ENCODE measurements at regions not wholly inside any gene's neighbourhood (a gene's known extent, or its start where the extent isn't known, plus 50 kb on each side); places are given as distances from the start of the nearest gene placed in this dataset.

DNA sequence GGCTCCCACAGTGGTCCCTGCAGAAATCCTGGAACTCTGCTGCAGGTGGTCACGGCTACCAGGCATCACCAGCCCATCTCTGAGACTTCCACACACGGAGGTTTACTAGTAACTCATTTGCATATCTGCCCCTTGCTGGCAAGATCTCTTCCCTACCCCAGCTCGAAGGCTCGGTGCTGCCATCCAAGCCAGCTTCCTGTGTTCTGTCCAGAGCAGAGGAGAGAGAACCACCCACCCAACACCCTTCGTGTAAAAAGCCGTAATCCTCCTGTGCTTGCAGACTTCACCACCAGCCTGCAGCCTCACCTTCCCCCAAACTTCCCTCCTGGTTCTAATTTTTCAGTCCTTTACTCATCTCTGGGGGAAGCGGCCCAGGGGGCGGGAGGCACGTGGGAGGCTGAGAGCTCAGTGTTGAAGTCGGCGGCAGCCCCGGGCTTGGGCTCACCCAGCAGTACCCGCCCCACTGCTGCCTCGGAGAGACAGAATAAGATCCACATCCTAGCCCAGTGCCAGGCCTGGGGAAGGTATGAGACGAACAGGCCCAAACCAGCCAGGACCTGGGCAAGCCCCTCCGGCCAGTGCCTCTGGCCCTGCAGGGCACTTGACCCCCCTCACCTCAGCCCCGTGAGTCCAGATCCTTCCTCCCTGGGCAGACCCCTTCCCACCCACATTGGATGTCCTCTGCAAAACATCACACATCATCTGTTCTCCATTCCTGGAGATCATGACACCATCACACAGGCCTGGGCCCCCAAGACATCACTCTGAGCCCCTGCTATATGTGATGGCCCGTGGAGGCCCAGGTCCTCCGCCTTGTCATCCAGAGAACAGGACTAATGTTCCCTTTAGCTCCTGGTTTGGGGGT lies 145.8 kb upstream of the ID2 start:
- Histone ChIP-seq H3K79me2 (ENCODE audit: control insufficient read depth, insufficient read depth, low read length, poor library complexity) (peaks cover 13% of the 10 kb centered on the region), H3K4me2 (ENCODE audit: low read length) (no peak overlapping the region), H4K8ac (ENCODE audit: low read depth, low read length) (peak overlapping the region; percentile 49), H3K27me3 (ENCODE audit: insufficient read depth, low read length) (no peaks in the 10 kb centered on the region), H3K79me1 (ENCODE audit: low read length) (peaks cover 50% of the 10 kb centered on the region), H3K4me3 (ENCODE audit: low read depth, low read length) (no peak overlapping the region), H2BK12ac (ENCODE audit: low read length) (peak overlapping the region; percentile 84), H3K18ac (ENCODE audit: low read length) (peak overlapping the region; percentile 9), H2AK5ac (ENCODE audit: low read length) (peak overlapping the region; percentile 78), H4K12ac (ENCODE audit: low read depth, low read length) (no peak overlapping the region), H2BK5ac (ENCODE audit: low read depth, low read length, poor library complexity) (peak overlapping the region; percentile 67), H3K4me1 (ENCODE audit: control insufficient read depth in 1 of 2, insufficient read depth in 2 of 2, low read length in 2 of 2) (peaks cover 60% of the 10 kb centered on the region in 2 experiments), H3K4ac (ENCODE audit: low read depth, low read length) (peak overlapping the region; percentile 30), H3K9me3 (ENCODE audit: insufficient read depth, low read depth, low read length) (peaks cover 1% of the 10 kb centered on the region), H3K27ac (ENCODE audit: low read depth, low read length) (peak overlapping the region; percentile 60), H3K14ac (ENCODE audit: low read length) (peak overlapping the region; percentile 75), H4K91ac (ENCODE audit: low read depth, low read length) (peak overlapping the region; percentile 86), H3K23ac (ENCODE audit: low read length) (no peak overlapping the region), H3K9ac (ENCODE audit: low read length) (no peak overlapping the region), H2BK120ac (ENCODE audit: insufficient read depth, low read length, poor library complexity) (peak overlapping the region; percentile 73), H3K36me3 (ENCODE audit: control insufficient read depth in 1 of 2, insufficient read depth in 2 of 2, low read length in 2 of 2) (no peaks in the 10 kb centered on the region), H2AFZ (ENCODE audit: insufficient read depth, low read length, poor library complexity) (no peak overlapping the region)
- WGBS (ENCODE audit: extremely low coverage, insufficient coverage, insufficient read length): no CpG with 5 or more reads among the region's 19 CpGs
- no peak for DNase-seq

DNA sequence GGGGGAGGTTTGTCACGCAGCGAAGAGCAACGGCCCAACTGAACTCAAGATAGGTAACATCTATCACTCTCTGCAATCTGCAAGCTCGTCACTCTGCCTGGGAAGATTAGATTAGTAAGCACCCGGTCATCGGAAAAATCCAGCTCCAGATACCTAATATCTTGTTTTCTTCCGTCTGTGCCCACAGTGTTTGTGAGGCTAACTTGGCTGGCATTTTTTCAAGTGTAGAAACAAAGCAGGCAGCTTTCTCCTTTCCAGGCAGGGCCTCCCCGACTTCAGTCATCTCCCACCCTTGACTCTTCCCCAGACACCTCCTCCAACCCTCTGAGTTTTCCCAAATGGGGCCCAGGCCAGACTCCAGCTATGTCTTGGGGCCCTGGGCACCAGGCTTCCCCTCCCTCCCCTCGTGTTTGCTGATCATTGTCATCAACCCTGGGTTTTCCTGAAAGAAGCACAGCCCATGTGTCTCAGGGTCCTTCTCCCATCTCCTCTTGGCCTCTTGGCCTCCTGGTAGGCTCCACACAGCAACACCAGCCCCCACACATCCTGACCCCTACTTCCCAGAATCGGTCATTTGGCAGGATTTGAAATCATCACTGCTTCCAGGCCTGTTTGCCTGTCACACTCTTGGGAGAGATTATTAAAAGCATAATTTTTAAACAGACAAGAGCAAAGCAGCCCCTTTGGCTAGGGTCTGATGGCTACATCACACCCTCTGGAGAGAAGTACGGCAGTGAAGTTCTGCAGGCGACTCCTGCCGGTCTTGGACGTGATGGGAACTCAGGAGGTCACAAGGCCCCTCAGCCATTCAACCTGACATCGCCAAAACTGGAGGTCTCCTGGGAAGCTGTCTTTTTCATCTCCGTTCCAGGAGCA lies 144.9 kb upstream of the ID2 start:
- no peak overlapping the region for H4K12ac ChIP-seq (ENCODE audit: low read depth, low read length)
- H2AK5ac ChIP-seq (ENCODE audit: low read length): peak overlapping the region; percentile 87
- no peak overlapping the region for H3K23ac ChIP-seq (ENCODE audit: low read length)
- no peak overlapping the region for H3K4me3 ChIP-seq (ENCODE audit: low read depth, low read length)
- no peak overlapping the region for H3K9ac ChIP-seq (ENCODE audit: low read length)
- H3K18ac ChIP-seq (ENCODE audit: low read length): peak overlapping the region; percentile 83
- no peak overlapping the region for H3K4me2 ChIP-seq (ENCODE audit: low read length)
- peak; percentile 60 to 81 for DNase-seq
- no CpG with 5 or more reads among the region's 16 CpGs for WGBS (ENCODE audit: extremely low coverage, insufficient coverage, insufficient read length)
- no peaks in the 10 kb centered on the region for H3K27me3 ChIP-seq (ENCODE audit: insufficient read depth, low read length)
- peaks cover 13% of the 10 kb centered on the region for H3K79me2 ChIP-seq (ENCODE audit: control insufficient read depth, insufficient read depth, low read length, poor library complexity)
- peaks cover 67% of the 10 kb centered on the region in 2 experiments for H3K4me1 ChIP-seq (ENCODE audit: control insufficient read depth in 1 of 2, insufficient read depth in 2 of 2, low read length in 2 of 2)
- peak overlapping the region; percentile 86 for H4K91ac ChIP-seq (ENCODE audit: low read depth, low read length)
- H3K9me3 ChIP-seq (ENCODE audit: insufficient read depth, low read depth, low read length): peaks cover 1% of the 10 kb centered on the region
- H3K27ac ChIP-seq (ENCODE audit: low read depth, low read length): no peak overlapping the region
- H2BK120ac ChIP-seq (ENCODE audit: insufficient read depth, low read length, poor library complexity): peak overlapping the region; percentile 74
- H3K14ac ChIP-seq (ENCODE audit: low read length): peak overlapping the region; percentile 80
- peak overlapping the region; percentile 95 for H2BK12ac ChIP-seq (ENCODE audit: low read length)
- H2AFZ ChIP-seq (ENCODE audit: insufficient read depth, low read length, poor library complexity): no peak overlapping the region
- H3K79me1 ChIP-seq (ENCODE audit: low read length): peaks cover 58% of the 10 kb centered on the region
- H2BK5ac ChIP-seq (ENCODE audit: low read depth, low read length, poor library complexity): peak overlapping the region; percentile 74
- no peaks in the 10 kb centered on the region for H3K36me3 ChIP-seq (ENCODE audit: control insufficient read depth in 1 of 2, insufficient read depth in 2 of 2, low read length in 2 of 2)
- H3K4ac ChIP-seq (ENCODE audit: low read depth, low read length): peak overlapping the region; percentile 30
- peak overlapping the region; percentile 61 for H4K8ac ChIP-seq (ENCODE audit: low read depth, low read length)

DNA sequence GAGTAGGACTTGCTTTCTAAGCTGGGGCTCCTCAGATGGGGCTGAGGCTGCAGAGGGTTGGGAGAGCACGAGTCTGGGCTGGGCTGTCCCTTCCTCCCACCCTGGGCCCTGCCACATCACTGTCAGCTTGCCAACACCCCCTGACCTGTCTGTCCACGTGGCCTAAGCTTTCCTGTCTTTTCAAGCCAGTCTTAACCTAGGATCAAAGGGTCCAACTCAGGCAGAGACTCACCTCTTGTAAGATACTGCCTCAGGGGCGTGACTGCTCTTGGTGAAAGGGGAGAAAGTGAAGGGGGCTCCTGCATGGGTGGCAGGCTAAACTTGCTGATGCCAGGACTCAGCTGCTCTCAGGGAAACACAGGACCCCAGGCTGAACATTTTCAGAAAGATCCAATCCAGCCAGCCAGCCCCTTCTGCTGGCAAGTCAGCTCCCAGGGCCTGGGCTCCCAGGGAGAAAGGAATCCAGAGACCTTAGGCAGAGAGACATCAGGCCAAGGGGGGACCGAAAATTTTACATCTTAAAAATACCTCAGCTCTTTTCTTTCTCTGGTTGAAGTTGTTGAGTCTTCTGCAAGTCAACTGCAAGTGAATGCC lies 144.2 kb upstream of the ID2 start:
- Histone ChIP-seq H3K18ac (ENCODE audit: low read length) (peak overlapping the region; percentile 62), H3K9ac (ENCODE audit: low read length) (no peak overlapping the region), H3K4ac (ENCODE audit: low read depth, low read length) (peak overlapping the region; percentile 55), H4K91ac (ENCODE audit: low read depth, low read length) (peak overlapping the region; percentile 86), H3K9me3 (ENCODE audit: insufficient read depth, low read depth, low read length) (no peaks in the 10 kb centered on the region), H2AFZ (ENCODE audit: insufficient read depth, low read length, poor library complexity) (peak overlapping the region; percentile 12), H2AK5ac (ENCODE audit: low read length) (peak overlapping the region; percentile 87), H3K4me3 (ENCODE audit: low read depth, low read length) (no peak overlapping the region), H4K12ac (ENCODE audit: low read depth, low read length) (no peak overlapping the region), H3K23ac (ENCODE audit: low read length) (no peak overlapping the region), H3K27me3 (ENCODE audit: insufficient read depth, low read length) (no peaks in the 10 kb centered on the region), H2BK5ac (ENCODE audit: low read depth, low read length, poor library complexity) (peak overlapping the region; percentile 46), H3K79me2 (ENCODE audit: control insufficient read depth, insufficient read depth, low read length, poor library complexity) (peaks cover 13% of the 10 kb centered on the region), H2BK12ac (ENCODE audit: low read length) (peak overlapping the region; percentile 95), H3K4me2 (ENCODE audit: low read length) (no peak overlapping the region), H4K8ac (ENCODE audit: low read depth, low read length) (peak overlapping the region; percentile 47), H3K27ac (ENCODE audit: low read depth, low read length) (no peak overlapping the region), H2BK120ac (ENCODE audit: insufficient read depth, low read length, poor library complexity) (peak overlapping the region; percentile 74), H3K79me1 (ENCODE audit: low read length) (peaks cover 62% of the 10 kb centered on the region), H3K4me1 (ENCODE audit: control insufficient read depth in 1 of 2, insufficient read depth in 2 of 2, low read length in 2 of 2) (peaks cover 72% of the 10 kb centered on the region in 2 experiments), H3K36me3 (ENCODE audit: control insufficient read depth in 1 of 2, insufficient read depth in 2 of 2, low read length in 2 of 2) (no peaks in the 10 kb centered on the region), H3K14ac (ENCODE audit: low read length) (peak overlapping the region; percentile 68)
- no peak for DNase-seq
- no CpG with 5 or more reads among the region's 4 CpGs for WGBS (ENCODE audit: extremely low coverage, insufficient coverage, insufficient read length)

DNA sequence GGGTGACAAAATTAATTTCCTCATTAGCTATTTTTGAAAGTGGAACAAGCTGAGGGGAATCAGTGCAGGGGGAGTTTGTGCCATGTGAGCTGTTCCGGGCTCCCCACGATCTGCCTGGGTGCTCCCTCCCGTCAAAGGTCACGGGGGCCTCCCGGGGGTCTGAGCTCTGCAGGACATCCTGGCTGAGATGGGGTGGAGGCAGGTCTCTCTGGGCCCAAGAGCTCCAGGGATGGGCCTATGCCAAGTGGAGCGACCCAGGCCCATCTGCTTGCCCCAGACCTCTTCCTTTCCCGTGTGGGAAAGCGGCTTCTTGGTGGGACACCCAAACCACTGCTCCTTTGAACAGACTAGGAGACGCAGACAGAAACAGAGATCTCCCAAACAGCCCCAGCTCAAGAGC lies 143.3 kb upstream of the ID2 start:
- H2BK12ac ChIP-seq (ENCODE audit: low read length): peak overlapping the region; percentile 92
- no peak overlapping the region for H3K4me2 ChIP-seq (ENCODE audit: low read length)
- peak overlapping the region; percentile 69 for H3K4ac ChIP-seq (ENCODE audit: low read depth, low read length)
- H3K18ac ChIP-seq (ENCODE audit: low read length): peak overlapping the region; percentile 59
- H4K12ac ChIP-seq (ENCODE audit: low read depth, low read length): no peak overlapping the region
- H4K8ac ChIP-seq (ENCODE audit: low read depth, low read length): peak overlapping the region; percentile 10
- H3K36me3 ChIP-seq (ENCODE audit: control insufficient read depth in 1 of 2, insufficient read depth in 2 of 2, low read length in 2 of 2): no peaks in the 10 kb centered on the region
- no peak for DNase-seq
- no peaks in the 10 kb centered on the region for H3K27me3 ChIP-seq (ENCODE audit: insufficient read depth, low read length)
- no peaks in the 10 kb centered on the region for H3K9me3 ChIP-seq (ENCODE audit: insufficient read depth, low read depth, low read length)
- H4K91ac ChIP-seq (ENCODE audit: low read depth, low read length): peak overlapping the region; percentile 96
- no peak overlapping the region for H3K23ac ChIP-seq (ENCODE audit: low read length)
- H2BK120ac ChIP-seq (ENCODE audit: insufficient read depth, low read length, poor library complexity): peak overlapping the region; percentile 95
- peaks cover 76 to 77% of the 10 kb centered on the region in 2 experiments for H3K4me1 ChIP-seq (ENCODE audit: control insufficient read depth in 1 of 2, insufficient read depth in 2 of 2, low read length in 2 of 2)
- H3K4me3 ChIP-seq (ENCODE audit: low read depth, low read length): no peak overlapping the region
- no peak overlapping the region for H3K27ac ChIP-seq (ENCODE audit: low read depth, low read length)
- no CpG with 5 or more reads among the region's 9 CpGs for WGBS (ENCODE audit: extremely low coverage, insufficient coverage, insufficient read length)
- H3K79me1 ChIP-seq (ENCODE audit: low read length): peaks cover 66% of the 10 kb centered on the region
- H3K79me2 ChIP-seq (ENCODE audit: control insufficient read depth, insufficient read depth, low read length, poor library complexity): peaks cover 13% of the 10 kb centered on the region
- no peak overlapping the region for H3K9ac ChIP-seq (ENCODE audit: low read length)
- peak overlapping the region; percentile 81 for H3K14ac ChIP-seq (ENCODE audit: low read length)
- no peak overlapping the region for H2AFZ ChIP-seq (ENCODE audit: insufficient read depth, low read length, poor library complexity)
- peak overlapping the region; percentile 86 for H2AK5ac ChIP-seq (ENCODE audit: low read length)
- peak overlapping the region; percentile 29 for H2BK5ac ChIP-seq (ENCODE audit: low read depth, low read length, poor library complexity)

Measured in trophoblast cell (in vitro differentiated cells and primary cell).